PC-9 (cell line): ENCODE measurements at regions not wholly inside any gene's neighbourhood (a gene's known extent, or its start where the extent isn't known, plus 50 kb on each side); places are given as distances from the start of the nearest gene placed in this dataset.

Experiments used
- CTCF ChIP-seq: fragments of 200-600 bp; sonication (generic); conservative IDR thresholded peaks from 2 replicates; pipeline ENCODE4 v1.6.1; 2017; ENCODE audit warnings: mixed run types, antibody characterized with exemption, mild to moderate bottlenecking, moderate library complexity
- EZH2 ChIP-seq: fragments of 200-600 bp; sonication (generic); IDR thresholded peaks from 2 replicates; pipeline ENCODE4 v1.8.0; 2017; ENCODE audit warnings: antibody characterized with exemption, low read depth

GRCh38 chr21:27704567-27705166 lies 737.8 kb upstream of the ADAMTS5 start:
- TF ChIP-seq CTCF (no peak), EZH2 (no peak)
